T-helper 2 cell treated with Interferon-gamma antibody and Interleukin-4, amounts not matched to agents 5 μg/mL and 100 μg/mL, for 36 hours (primary cell): ENCODE measurements at regions not wholly inside any gene's neighbourhood (a gene's known extent, or its start where the extent isn't known, plus 50 kb on each side); places are given as distances from the start of the nearest gene placed in this dataset.
"Not testable (repeated sequence)": the region's sequence is repeated elsewhere in the genome, so short reads cannot be mapped to it uniquely, and the experiment has no call there.

ENCODE experiments used
- DNase-seq: peaks from one replicate; pipeline ENCODE4 v3.0.0; 2021; ENCODE audit warnings: low spot score
- H3K27ac Mint-ChIP-seq: one replicate; pipeline ENCODE4 v1.8.0; 2021; ENCODE audit warnings: mild to moderate bottlenecking, mixed read lengths
- H3K27me3 Mint-ChIP-seq: one replicate; pipeline ENCODE4 v1.8.0; 2021; ENCODE audit warnings: low read depth, mixed read lengths
- H3K36me3 Mint-ChIP-seq: one replicate; pipeline ENCODE4 v1.8.0; 2021; ENCODE audit warnings: low read depth, mixed read lengths
- H3K4me1 Mint-ChIP-seq: one replicate; pipeline ENCODE4 v1.8.0; 2021; ENCODE audit warnings: low read depth, mixed read lengths
- H3K4me3 Mint-ChIP-seq: one replicate; pipeline ENCODE4 v1.8.0; 2022; ENCODE audit warnings: mild to moderate bottlenecking, moderate library complexity, mixed read lengths
- H3K9me3 Mint-ChIP-seq: one replicate; pipeline ENCODE4 v1.8.0; 2021; ENCODE audit warnings: mixed read lengths

DNA sequence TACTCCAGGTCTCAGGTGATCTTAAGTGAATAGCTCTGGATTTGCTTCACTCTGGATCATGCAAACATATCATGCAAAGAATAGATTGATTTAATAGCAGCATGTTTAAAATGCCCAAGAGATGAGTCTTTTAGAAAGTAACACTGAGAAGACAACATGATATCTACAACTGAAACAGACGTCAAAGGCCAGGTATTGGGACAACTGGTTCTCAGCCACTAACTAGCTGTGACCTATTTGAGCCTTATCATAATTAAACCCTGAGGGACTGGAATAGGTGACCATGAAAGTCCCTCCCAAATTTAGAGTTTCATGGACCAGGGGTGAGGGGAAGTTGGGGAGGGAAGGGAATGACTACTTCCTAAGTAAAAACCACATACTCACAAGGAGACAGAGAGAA, 95.7 kb downstream of the NIBAN1 start:
- no peaks in the 10 kb centered on the region for H3K9me3 Mint-ChIP-seq
- H3K36me3 Mint-ChIP-seq, result peaks cover 38% of the 10 kb centered on the region
- H3K27ac Mint-ChIP-seq, result no peak overlapping the region
- H3K27me3 Mint-ChIP-seq, result peaks cover 3% of the 10 kb centered on the region
- DNase-seq, result no peak
- no peak overlapping the region for H3K4me3 Mint-ChIP-seq
- peaks cover 12% of the 10 kb centered on the region for H3K4me1 Mint-ChIP-seq

DNA sequence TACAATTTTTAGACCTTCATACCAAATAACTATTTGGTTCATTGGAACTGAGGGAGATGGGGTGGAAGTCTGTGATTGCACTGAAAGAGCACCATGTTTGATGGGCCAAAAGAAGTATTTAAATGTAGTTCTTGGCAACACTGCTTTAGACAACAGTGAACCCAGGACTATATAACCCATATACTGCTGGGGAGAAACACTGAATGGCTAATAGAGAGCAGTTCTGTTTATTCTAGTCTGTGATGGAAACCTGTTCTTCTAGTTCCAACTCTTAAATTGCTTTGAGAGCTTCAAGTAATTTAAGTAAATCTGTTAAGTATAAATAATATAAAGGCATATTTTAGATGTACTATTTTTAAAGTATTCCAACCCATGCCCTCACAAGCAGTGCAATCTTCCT, 96.3 kb downstream of the NIBAN1 start:
- Mint-ChIP-seq H3K9me3 (no peaks in the 10 kb centered on the region), H3K4me1 (peaks cover 9% of the 10 kb centered on the region), H3K27me3 (peaks cover 7% of the 10 kb centered on the region), H3K27ac (no peak overlapping the region), H3K36me3 (peaks cover 39% of the 10 kb centered on the region), H3K4me3 (no peak overlapping the region)
- DNase-seq, result no peak

DNA sequence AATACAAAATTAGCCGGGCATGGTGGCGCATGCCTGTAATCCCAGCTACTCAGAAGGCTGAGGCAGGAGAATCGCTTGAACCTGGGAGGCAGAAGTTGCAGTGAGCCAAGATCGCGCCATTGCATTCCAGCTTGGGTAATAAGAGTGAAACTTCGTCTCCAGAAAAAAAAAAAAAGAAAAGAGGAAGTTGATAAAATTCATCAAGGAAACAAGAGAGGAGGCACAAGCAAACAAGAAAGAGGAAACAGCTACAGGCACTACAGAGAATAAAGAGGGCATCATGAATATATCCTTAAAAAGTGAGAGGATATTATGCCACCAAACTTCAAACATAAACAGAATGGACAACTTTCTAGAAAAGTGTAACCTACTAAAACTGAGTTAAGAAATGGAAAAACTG, 98.3 kb downstream of the NIBAN1 start:
- peaks cover 34% of the 10 kb centered on the region for H3K36me3 Mint-ChIP-seq
- not testable (repeated sequence) for DNase-seq, H3K9me3 Mint-ChIP-seq, H3K27ac Mint-ChIP-seq, H3K27me3 Mint-ChIP-seq, H3K4me3 Mint-ChIP-seq, H3K4me1 Mint-ChIP-seq

DNA sequence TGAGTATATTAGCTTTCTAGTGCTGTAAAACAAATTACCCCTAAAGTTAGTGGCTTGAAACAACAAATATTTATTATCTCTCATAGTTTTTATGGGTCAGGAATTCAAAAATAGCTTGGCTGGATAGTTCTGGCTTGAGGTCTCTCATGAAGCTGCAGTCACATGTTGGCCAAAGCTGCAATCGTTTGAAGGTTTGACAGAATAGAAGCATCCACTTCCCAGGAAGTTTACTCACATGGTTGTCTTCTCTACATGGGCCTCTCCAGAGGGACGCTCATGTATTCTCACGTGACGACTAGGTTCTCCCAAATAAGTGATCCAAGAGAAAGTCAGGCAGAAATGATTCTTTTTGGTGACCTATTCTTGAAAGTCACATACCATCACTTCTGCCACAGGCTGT, 99.1 kb downstream of the NIBAN1 start:
- H3K9me3 Mint-ChIP-seq, result no peaks in the 10 kb centered on the region
- no peak overlapping the region for H3K4me3 Mint-ChIP-seq
- H3K4me1 Mint-ChIP-seq, result peaks cover 2% of the 10 kb centered on the region
- DNase-seq, result no peak
- peaks cover 37% of the 10 kb centered on the region for H3K36me3 Mint-ChIP-seq
- H3K27me3 Mint-ChIP-seq, result peaks cover 7% of the 10 kb centered on the region
- no peak overlapping the region for H3K27ac Mint-ChIP-seq

DNA sequence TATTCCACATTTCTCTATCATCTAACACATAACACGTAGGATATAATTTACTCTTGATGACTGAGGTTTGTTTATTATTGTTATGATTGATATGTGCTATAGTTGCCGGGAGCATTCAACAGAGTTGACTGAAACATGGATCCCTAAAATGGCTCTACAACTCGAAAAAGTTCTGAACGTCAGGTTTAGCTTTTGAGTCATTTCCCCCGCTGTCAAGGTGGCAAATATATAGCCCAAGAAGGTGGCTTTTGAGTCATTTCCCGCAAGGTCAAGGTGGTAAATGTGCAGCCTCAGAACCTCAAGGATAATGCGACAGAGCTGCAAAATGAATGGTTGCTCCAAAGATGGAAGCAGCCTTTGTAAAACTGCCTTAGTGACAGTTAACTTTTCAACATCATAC, 104.0 kb downstream of the NIBAN1 start:
- Mint-ChIP-seq H3K27ac (no peak overlapping the region), H3K36me3 (peaks cover 47% of the 10 kb centered on the region), H3K27me3 (peaks cover 4% of the 10 kb centered on the region), H3K9me3 (peaks cover 11% of the 10 kb centered on the region), H3K4me1 (peaks cover 37% of the 10 kb centered on the region), H3K4me3 (no peak overlapping the region)
- no peak for DNase-seq

DNA sequence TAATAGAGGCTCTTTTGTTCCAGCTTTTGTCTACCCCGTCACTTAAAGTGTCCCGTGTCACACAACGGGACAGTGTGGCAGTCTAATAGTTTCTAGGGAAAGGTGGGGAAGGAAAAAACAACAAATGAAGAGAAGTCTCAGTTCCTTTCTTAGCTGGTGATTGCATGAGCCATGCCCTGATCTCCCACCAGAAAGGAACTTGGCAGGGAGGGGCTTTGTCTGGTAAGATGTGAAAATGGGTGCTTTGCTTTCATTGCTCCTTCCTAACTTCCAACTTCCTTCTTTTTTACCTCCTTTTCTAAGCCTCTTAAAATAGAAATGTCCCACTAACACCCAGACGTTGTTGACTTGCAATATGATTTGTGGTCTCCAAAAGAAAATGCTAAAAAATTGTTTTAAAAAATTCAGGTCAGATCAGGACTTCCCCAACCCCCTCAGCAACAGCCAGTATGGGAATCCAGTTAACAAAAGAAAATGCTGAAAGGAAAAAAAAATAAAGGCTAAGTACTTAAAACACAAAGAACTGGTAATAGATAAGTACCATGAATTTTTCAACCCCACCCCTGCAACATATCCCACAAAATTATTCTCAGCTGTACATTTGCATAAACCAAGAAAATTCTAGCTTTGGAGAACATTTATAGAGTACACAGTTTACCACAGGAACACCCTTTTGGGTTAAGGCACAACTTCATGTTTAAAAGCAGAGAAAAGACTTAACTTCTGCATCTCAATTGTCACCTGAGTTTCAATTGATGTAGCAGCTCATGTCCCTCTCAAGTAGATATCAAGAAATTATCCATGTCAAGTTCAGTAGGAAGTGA, 106.2 kb downstream of the NIBAN1 start:
- DNase-seq, result no peak
- Mint-ChIP-seq H3K36me3 (peaks cover 49% of the 10 kb centered on the region), H3K4me1 (peaks cover 42% of the 10 kb centered on the region), H3K4me3 (peak overlapping the region; percentile 72), H3K27me3 (peaks cover 3% of the 10 kb centered on the region), H3K27ac (peak overlapping the region; percentile 91), H3K9me3 (peaks cover 16% of the 10 kb centered on the region)

DNA sequence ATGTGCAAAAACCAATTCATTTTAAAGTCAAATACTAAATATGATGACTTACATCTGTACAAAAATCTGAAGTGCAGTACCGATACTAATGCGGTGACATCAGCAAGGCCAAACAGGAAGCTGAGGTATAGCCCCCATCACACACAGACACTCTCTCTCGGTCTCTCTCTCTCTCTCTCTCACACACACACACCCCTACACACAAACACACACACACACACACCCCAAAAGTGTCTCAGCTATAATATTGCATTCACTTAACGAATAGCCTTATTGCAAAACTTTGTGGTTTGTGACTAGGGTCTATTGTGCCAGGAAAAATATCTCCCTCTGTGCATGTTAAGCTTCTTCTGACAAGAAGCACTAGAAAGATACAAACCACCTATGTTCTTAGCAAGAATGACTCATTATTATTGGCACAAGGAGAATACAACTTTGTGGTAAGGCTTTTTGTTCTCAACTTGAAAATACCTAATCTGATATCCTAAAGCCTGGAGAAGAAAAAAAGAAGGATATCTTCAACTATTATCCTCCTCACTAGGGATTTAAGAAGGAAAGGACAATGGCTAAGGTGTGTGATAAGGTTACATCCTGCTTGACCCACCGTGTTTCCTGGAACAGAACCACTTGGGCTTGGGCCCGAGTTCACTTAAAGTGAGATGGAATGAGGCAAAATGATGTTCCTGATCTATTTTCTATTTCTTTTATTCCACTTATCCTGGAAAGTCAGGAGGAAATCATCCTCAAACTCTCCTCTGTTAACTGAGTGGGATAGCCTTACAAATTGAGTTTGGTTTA, 107.1 kb downstream of the NIBAN1 start:
- Mint-ChIP-seq H3K36me3 (peaks cover 47% of the 10 kb centered on the region), H3K4me3 (peak overlapping the region; percentile 72), H3K9me3 (peaks cover 16% of the 10 kb centered on the region), H3K4me1 (peaks cover 42% of the 10 kb centered on the region), H3K27ac (peak overlapping the region; percentile 91), H3K27me3 (peaks cover 4% of the 10 kb centered on the region)
- DNase-seq, result peak; percentile 69

DNA sequence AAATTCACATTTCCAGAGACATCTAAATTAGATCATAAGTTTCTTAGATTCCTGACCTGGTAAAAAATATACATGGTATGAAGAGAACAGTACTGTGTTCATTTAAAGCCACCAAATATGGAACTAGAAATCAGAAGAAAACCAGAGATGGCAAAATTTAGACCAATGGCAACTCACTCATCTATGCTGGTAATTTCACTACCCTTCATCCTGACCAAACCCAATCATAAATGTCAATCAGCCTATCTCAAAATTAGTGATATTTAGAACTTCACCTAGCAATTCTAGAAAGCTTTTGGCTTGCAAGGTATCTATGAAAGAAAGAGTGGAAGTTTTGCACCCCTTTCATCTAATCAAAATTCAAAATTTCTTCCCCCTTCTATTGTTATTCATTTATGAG, 107.7 kb downstream of the NIBAN1 start:
- H3K4me1 Mint-ChIP-seq, result peaks cover 42% of the 10 kb centered on the region
- peaks cover 9% of the 10 kb centered on the region for H3K27me3 Mint-ChIP-seq
- peaks cover 44% of the 10 kb centered on the region for H3K36me3 Mint-ChIP-seq
- peak overlapping the region; percentile 72 for H3K4me3 Mint-ChIP-seq
- H3K27ac Mint-ChIP-seq, result peak overlapping the region; percentile 91
- no peak for DNase-seq
- H3K9me3 Mint-ChIP-seq, result peaks cover 16% of the 10 kb centered on the region

DNA sequence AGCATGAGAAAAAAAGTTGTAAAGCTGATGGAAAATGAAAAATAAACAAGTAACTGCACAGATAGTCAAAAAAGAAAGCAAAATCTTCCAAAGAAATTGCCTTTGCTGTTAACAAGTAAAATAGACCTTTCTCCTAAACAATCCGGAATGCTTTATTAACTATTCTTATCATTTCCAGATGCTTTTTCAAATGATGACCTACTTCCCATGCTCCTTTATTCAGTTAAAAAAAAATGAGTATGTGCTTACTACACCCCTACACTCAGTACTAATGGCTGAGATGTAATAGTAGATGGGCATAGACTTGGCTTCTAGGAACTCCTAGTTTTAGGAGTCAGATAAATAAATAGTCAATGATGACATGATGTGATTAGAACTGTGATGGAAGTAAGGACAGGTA, 108.5 kb downstream of the NIBAN1 start:
- peaks cover 16% of the 10 kb centered on the region for H3K9me3 Mint-ChIP-seq
- no peak for DNase-seq
- H3K36me3 Mint-ChIP-seq, result peaks cover 42% of the 10 kb centered on the region
- H3K4me1 Mint-ChIP-seq, result peaks cover 44% of the 10 kb centered on the region
- peak overlapping the region; percentile 75 for H3K27ac Mint-ChIP-seq
- H3K4me3 Mint-ChIP-seq, result peak overlapping the region; percentile 9
- peaks cover 9% of the 10 kb centered on the region for H3K27me3 Mint-ChIP-seq

DNA sequence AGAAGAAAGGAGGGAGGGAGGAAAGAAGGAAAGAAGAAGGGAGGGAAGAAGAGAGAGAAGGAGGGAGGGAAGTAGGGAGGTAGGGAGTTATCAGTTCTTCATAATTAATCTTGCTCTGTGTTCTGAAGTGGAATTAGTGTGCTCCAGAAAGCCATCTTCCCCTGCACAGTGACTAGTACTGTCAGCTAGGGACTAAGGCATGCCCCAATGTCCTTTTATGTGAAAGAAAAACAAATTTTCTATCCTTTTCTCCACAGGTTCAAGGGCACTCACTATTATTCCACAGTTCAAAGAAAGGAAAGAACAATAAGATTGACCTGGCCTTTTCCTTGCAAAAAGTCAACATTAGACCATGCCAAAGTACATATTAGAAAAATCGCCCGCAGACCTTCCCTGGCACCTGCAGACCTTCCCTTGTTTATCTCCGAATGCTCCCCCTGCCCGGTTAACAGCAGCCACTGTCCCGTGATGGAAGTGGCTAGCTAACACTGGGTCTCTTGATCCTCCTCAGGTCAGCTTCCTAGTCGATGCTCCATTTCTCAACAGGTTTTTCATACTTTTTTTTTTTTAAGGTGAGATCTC, 107.2 kb upstream of the EDEM3 start:
- Mint-ChIP-seq H3K27me3 (peaks cover 9% of the 10 kb centered on the region), H3K9me3 (peaks cover 16% of the 10 kb centered on the region), H3K27ac (no peak overlapping the region), H3K4me1 (peaks cover 26% of the 10 kb centered on the region), H3K4me3 (no peak overlapping the region), H3K36me3 (peaks cover 24% of the 10 kb centered on the region)
- DNase-seq, result no peak

DNA sequence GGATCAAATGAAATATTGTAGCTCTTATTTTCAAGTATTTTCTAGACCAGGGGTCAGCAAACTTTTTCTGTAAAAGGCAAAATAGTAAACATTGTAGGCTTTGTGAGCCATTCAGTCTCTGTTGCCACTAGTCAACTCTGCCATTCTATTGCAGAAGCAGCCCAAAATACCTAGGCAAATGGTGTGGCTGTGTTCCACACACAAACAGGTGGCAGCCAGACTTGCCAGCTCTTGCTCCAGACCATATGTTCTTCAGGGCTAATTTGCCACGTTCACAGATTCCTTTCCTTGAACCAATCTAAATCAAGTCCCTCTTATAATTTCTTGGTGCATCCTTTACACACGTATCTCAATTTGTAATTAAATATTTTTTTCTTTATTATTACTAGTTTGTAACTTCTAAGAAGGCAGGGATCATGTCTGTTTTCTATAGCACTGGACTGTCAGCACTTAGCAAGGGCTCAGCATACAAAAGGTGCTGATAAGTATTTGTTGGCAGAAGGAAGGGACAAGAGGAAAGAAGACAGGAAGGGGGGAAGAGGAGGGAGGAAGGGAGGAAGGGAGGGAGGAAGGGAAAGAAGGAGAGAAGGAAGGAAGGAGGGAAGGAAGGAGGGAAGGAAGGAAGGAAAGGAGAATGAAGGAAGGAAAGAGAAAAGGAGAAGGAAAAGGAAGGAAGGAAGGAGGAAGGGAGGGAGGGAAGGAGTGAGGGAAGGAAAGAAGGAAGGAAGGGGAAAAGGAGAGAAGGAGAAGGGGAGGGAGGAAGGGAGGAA, 106.5 kb upstream of the EDEM3 start:
- peaks cover 12% of the 10 kb centered on the region for H3K9me3 Mint-ChIP-seq
- H3K4me3 Mint-ChIP-seq, result no peak overlapping the region
- H3K27ac Mint-ChIP-seq, result no peak overlapping the region
- DNase-seq, result no peak
- peaks cover 22% of the 10 kb centered on the region for H3K4me1 Mint-ChIP-seq
- peaks cover 9% of the 10 kb centered on the region for H3K27me3 Mint-ChIP-seq
- peaks cover 21% of the 10 kb centered on the region for H3K36me3 Mint-ChIP-seq

DNA sequence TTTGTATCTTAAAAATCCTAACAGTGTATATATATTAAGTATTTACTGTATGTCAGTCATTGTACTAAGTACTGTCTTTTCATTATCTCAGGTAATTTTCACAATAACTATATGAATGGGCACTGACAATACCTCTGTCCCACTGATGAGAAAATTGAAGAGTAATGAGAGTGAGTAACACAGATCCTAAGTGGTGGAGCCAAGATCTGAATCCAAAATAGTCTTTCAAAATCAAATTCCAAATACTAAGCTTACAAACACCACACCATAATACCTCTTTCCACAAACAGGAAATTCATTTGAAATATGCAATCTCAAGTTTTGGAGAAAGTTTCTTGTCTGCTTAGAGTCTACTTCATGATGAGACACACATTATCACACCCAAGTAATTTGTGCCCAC, 105.9 kb upstream of the EDEM3 start:
- H3K27me3 Mint-ChIP-seq, result peaks cover 9% of the 10 kb centered on the region
- H3K4me3 Mint-ChIP-seq, result no peak overlapping the region
- peaks cover 15% of the 10 kb centered on the region for H3K4me1 Mint-ChIP-seq
- H3K9me3 Mint-ChIP-seq, result peaks cover 6% of the 10 kb centered on the region
- H3K27ac Mint-ChIP-seq, result no peak overlapping the region
- DNase-seq, result no peak
- peaks cover 14% of the 10 kb centered on the region for H3K36me3 Mint-ChIP-seq

DNA sequence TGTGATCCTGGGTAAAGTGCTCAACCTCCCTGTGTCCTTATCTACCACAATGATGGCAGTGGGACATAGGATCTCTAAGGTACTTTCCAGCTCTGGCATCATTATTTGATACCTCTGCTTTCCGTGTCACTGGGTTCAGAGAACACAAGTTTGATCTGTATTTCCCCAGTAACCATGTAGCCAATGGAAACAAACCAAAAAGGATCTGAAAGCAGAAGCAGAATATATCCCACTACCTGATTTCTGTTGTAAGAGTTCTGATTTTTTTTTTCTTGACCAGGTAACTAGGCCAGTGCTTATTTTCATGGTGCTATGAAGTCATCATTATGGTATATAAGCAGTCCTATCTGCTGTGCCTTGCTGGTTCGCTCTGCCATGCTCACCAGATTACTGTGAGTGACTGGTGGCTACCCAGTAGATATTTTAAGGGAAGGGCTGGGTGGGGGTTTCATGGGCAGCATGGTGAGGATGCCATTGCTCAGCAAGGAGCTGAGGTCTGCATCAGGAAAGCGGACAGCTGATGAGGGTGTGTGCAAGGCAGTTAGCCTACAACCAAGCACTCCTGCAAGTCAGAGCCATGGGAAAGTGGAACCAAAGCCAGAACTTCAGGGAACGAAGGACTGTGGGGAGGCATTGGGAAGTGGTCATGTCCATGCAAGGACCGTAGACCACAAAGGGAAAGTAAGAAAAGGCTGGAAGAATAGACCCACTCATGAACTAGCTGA, 104.9 kb upstream of the EDEM3 start:
- H3K27me3 Mint-ChIP-seq, result peaks cover 12% of the 10 kb centered on the region
- DNase-seq, result no peak
- H3K4me3 Mint-ChIP-seq, result no peak overlapping the region
- H3K36me3 Mint-ChIP-seq, result peaks cover 9% of the 10 kb centered on the region
- peaks cover 10% of the 10 kb centered on the region for H3K4me1 Mint-ChIP-seq
- no peak overlapping the region for H3K27ac Mint-ChIP-seq
- no peaks in the 10 kb centered on the region for H3K9me3 Mint-ChIP-seq
